NCI-H774 (cell line): ENCODE measurements at regions not wholly inside any gene's neighbourhood (a gene's known extent, or its start where the extent isn't known, plus 50 kb on each side); places are given as distances from the start of the nearest gene placed in this dataset.

Source experiments
- DNase-seq: peaks from one replicate; lab custom pipeline; 2025; lab: John Stamatoyannopoulos, UW

DNA sequence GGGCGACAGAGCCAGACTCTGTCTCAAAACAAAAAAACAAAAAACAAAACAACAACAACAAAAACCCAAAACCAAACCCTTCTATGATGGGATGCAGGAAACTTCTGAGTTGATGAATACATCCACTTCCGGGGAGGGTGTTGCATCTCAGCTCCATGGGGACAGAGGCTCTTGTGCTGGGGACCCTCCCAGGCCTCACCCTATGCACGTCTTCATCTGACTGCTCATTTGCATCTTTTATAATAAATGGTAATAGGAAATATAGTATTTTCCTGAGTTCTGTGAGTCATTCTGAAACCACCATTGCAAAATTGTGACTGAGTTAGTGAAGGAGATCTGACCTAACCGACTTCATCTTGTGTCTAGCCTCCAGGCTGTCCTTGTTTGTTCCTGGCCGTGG lies 109.5 kb upstream of the SLC28A3 start:
- no peak for DNase-seq

DNA sequence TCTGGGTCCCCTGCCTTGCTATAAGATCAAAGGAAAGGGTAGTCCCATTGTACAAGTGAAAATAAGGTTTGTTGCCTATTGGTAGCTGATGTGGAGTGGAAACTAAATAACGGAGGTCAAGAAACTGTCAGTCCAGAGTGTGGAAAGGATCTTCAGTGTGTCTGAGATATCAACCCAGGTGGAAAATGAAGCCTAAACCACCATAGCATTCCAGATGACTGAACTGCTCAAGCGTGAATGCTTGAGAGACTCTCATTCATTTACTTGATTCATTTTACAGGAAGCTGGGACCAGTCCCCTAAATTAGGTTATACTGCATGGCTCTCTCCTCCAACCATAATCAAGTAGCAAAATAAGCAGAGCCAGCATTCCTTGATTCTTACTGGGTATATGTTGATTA lies 116.0 kb upstream of the SLC28A3 start:
- no peak for DNase-seq

DNA sequence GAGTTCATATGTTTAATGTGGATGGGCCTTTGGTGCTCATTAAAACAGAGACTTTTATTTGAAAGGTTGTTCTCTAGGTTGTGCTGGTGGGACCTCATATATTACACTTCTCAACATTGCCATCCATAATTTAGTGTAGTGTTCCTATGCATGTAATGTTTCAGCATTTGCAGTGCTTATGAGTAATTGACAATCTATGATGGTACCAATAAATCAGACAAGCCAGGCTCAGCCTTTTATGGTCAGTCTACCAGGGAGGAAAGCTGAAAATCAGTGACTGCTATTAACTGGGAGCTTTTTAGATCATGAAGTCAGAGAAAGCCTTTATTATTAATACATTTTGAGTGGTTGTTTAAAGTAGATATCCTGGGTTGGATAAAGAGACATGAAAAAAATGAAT lies 120.1 kb upstream of the SLC28A3 start:
- no peak for DNase-seq

DNA sequence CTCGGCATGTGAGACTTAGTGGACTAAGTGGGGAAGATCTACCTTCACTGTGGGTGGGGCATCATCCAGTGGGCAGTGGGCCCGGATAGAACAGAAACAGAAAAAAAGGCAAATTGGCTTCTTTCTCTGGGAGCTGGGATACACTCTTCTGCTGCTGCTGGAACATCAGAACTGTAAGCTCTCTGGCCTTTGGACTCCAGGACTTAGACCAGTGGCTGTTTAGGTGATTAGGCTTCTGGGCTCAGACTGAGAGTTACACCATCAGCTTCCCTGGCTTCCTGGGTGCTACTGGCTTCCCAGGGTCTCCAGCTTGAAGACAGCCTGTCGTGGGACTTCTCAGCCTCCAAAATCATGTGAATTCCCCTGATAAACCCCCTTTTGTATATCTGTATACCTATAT lies 122.7 kb upstream of the SLC28A3 start:
- DNase-seq, result no peak

DNA sequence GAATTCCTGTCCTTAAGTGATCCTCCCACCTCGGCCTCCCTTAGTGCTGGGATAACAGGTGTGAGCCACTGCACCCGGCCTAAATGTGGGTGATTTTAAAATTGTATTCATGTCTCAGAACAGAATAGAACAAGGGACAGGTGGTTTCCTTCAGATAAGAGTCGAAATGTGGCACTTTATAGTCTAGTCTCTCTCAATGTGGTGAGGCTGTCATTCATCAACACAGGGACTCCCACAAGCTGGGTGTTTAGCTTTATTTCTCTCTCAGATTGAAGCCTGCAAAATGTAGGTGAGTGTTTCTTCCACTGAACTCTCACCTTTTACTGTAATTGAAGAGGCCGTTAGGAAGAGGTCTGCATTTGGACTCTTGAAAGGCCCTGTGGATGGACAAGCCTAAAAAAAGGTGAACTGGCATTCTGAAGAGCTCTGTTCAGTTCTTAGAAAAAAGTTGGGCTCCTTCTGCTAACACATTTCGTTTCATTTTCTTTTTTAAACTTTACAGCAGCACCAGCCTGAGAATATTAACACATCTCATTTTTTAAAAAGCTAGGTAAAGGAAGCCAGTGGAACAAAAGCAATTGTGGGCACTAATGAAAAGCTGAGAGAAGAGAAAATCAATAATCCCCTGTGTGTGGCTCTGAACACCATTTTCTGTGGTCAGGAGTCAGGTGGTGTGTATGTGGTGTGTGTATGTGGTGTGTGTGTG lies 126.2 kb upstream of the SLC28A3 start:
- no peak for DNase-seq

DNA sequence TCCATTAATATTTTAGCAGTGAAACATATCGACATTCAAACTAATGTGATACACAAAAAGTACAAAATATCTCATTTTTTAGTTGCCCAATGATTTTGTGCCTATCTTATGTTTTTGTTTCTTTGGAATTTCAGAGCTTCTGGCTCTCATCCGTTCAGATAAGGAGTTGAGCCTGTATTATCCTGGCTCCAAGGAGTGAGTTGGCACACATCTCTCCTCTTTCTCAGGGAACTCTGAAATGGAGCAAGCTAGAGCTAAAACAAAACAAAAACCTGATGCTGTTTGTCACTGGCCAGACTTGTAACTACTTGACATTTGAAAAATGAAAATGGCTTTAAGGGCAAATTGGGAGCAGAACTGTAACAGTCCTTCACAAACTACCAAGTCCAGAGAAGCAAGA lies 131.3 kb upstream of the SLC28A3 start:
- no peak for DNase-seq

DNA sequence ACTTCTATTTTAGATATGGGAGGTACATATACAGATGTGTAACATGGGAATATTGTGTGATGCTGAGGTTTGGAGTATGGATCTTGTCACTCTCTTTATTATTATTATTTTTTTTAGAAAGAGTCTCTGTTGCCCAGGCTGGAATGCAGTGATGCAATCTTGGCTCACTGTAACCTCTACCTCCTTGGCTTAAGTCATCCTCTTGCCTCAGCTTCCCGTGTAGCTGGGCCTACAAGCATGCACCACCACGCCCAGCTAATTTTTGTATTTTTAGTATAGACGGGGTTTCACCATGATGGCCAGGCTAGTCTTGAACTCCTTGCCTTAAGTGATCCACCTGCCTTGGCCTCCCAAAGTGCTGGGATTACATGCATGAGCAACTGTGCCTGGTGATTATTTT lies 138.4 kb upstream of the SLC28A3 start:
- DNase-seq, result no peak

DNA sequence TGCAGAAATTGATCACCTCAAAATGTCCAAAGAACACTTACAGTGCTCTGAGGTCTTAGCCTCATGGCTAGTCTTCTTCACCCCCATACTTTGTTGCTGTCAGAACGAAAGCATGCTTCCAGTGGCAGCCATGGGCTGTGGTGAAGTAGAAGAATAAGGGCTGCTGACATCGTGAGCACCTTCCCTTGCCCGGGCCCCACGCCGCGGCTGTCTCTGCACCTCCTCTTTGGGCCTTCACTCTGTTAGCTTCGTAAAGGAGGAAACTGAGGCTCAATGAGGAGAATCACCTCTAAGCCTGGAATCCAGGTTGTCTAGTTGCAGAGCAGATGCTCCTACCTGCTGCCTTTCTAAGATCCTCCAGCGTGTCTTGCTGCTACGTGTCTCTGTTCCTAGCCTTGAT lies 139.5 kb upstream of the SLC28A3 start:
- no peak for DNase-seq

DNA sequence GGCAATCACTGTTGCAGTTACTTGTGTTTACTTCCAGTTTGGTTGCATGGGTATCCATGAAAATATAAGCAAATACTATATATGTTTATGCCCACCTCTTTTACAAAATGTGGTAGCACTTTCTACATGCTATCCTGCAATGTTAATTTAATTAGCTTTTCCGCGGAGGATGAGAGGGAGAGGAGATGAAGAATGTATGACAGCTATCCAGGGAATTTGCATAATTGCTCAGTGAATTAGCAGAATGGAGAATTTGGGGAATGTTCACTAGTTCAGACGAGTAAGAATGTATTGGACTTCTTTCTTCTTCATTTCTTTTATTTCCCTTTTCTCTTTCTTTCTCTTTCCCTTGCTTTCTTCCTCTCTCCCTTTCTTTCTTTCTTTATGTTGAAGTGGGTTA lies 140.7 kb upstream of the SLC28A3 start:
- DNase-seq, result no peak

DNA sequence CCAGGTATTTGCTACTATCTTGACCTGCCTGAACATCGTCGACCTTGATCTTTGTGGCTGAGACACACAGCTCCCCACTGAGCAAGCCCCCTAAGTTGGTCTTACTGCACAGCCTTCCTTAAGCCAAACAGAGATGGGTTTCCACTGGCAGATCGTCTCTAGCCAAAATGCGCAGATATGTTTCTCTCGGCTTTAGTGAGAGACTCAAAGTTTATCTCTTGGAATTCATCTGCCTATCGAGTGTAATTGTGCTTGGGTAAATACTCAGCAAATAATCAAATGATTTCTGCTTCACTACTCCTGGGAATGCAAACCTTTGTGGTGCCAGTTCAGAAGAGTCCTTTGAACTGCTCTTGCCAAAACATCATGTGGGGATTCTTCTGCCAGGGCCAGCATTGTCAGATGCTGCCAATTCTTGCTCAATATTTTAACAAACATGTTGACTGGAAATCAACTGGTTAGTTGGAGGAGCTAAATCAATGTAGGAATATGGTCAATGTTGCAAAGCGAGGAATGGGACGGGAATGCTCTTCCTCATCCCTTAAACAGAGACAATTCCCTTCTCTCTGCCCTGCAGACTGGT lies 141.2 kb upstream of the SLC28A3 start:
- no peak for DNase-seq

DNA sequence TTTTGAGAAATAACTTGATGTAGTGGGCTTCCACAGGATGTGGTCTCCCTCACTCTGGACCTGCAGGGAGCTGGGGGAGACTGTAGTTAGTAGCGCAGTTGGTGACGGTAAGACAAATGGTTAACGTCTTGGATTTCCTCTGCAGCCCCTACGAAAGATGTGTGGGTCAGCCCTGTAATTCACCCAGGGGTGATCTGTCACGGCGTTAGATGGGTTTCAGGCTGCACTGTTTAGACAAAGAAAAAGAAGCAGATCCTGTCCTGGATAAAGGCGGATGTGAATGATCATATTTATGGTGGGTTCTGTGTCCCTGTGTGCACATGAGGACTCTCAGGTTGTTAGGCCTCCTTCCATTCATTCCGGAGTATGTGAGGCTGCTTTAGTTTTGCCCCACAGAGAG lies 142.0 kb upstream of the SLC28A3 start:
- DNase-seq, result no peak

DNA sequence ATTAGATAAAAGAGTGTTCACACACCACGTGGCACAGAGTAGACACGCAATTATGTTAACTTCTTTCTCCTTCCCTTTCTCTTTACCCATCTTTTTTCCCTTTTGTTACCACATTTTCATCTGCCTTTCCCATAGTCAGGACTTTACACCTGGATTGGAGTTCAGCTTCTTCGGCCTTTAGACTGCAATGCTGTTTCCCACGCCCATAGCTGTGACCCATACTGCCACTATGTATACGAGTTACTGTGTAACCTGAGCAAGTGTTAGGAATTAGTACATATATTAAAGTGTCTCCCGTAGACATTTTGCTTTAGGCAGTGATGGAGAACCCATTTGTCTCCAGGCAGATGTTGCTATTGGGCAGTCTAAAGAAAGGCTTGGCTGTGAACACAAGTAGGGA lies 143.6 kb upstream of the SLC28A3 start:
- no peak for DNase-seq

DNA sequence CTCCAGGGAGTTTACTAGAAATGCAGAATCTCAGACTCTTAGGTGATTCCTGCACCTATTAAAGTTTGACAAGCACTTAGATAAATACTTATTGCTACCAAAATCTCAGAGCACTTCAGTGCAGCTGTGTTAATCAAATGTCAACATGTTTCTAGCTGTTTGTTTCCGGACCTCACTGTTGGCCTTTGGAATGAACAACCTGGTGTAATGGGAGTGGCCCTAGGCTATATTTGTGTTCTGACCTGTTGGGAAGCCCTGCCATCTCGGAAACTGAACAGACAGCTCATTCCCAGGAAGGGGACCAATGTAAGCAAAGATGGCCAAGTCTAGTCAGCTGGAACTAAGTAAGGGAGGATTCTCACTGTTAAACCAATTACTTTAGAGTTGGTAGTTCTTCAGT lies 145.0 kb upstream of the SLC28A3 start:
- no peak for DNase-seq

DNA sequence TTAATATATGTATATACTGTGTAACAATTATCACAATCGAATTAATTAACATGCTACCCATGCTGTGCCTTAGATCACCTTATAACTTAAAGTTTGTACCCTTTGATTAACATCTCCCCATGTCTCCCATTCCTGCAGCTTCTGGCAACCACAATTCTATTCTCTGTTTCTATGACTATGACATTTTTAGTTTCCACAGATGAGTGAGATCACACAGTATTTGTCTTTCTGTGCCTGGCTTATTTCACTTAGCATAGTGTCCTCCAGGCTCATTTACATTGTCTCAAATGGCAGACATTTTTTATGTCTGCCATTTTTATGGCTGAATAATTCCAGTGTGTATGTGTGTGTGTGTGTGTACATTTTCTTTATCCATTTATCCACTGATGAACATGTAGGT lies 146.1 kb upstream of the SLC28A3 start:
- DNase-seq, result no peak

DNA sequence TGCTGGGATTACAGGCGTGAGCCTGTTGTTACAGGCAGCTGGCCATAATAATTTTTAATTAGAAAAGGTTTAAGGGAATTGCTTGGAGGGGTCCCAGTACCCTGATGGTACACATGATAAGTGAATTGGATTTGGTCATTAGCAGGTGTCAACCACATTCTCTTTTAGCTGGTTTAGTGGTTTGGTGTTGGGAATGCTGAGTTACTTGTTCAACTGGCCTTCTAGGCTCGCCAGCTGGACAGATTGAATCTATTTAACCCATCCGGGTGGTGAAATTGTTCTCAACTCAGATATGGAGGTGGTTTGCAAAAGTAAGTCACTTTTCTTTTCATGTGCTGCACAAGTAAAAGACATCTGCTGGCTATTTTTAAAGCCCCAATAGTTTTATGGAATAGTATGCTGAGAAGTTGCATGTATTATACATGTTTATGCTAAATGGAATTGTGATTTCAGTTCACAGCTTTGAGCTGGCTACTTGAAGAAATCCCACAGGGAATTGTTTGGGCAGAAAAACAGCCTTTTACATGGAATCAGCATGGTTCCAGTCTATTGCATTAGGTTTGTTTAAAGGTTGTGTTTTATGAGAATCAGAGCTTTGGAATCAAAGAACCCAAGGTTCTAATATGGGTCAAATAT lies 149.8 kb upstream of the SLC28A3 start:
- DNase-seq, result no peak

DNA sequence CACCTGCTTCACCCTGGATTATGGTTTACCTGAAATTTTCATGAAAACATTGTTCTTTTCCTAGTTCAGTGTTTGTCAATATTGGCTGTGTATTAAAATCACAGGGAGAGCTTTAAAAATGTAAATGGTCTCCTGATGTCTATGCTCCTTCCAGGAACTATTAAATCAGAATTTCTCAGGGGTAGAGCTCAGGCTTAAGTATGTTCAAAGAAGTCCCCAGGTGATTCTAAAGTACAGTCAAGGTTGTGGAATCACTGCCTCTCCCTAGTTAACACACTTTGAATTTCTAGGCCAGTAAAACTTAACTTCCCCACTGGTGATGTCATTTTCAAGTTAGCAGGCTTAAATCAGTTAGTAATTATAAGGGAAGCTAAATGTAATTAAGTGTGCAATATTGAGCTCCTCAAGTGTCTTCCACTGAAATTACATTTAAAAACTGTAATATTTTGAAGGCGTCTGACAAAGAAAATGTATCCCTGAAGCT lies 150.3 kb upstream of the SLC28A3 start:
- no peak for DNase-seq

DNA sequence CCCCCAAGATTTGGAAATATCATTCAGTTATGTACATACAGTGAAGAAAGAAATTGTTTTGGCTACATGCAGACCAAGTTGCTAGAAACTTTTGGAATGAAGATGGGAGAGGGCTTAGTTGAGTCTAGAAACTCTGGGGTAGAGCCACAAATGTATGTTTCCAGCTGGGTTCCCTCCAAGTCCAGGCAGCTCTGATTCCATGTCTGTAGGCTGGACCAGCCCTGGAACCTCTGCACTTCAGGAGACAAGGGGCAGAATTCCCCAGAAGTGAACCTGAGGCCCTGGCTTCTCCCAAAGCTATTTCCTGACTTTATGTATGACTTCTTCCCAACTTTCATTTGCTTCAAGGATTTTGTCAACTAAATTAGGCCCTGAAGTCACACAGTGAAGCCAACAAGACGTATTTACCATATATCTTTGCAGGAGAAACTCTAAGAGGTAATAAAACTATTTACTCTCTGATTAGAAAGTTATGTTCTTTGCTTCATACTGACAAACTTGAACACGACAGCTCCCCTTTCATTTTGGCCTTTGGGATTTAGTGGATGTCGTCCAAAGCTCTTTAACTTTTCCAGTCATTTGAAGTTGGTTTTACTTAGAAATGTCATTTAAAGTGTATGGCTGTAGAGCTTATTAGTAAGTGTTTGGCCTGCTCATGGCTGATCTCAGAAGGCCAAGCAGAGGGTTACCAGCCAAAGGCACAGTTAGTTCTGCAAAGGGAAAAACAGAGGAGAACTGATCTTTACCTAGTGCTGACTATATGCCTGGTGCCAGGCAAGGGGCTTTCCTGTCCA lies 152.0 kb upstream of the SLC28A3 start:
- DNase-seq, result no peak

DNA sequence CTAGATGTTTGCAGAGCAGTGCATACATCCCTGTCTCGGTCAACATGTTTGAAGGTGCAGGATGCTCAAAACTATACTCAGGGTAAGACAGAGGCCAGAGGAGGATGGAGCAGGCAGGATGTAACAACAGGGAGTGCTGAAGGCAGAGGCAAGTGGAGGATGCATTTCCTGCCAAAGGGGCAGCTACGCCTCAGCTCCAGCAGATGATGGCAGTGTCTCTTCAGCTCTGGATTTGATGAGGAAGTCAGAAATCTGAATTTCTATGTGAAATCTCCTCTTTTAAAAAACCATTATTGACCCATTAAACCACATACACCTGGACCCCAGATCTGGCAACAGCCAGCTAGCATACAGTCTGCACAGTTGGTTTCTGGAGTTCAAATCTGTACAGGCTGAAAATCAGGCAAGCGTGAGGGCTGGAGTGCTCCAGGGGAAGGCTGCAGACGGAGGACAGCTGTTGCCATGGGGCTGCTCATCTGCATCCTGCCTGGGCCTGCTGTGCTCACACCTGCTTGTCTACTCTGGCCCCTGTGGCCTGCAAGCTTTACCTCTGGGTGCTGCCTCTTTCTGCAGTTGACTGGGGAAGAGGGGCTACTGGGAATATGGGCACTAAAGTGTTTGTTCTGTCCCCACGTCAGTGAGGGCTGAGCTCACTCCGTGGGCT lies 152.9 kb upstream of the SLC28A3 start:
- no peak for DNase-seq

DNA sequence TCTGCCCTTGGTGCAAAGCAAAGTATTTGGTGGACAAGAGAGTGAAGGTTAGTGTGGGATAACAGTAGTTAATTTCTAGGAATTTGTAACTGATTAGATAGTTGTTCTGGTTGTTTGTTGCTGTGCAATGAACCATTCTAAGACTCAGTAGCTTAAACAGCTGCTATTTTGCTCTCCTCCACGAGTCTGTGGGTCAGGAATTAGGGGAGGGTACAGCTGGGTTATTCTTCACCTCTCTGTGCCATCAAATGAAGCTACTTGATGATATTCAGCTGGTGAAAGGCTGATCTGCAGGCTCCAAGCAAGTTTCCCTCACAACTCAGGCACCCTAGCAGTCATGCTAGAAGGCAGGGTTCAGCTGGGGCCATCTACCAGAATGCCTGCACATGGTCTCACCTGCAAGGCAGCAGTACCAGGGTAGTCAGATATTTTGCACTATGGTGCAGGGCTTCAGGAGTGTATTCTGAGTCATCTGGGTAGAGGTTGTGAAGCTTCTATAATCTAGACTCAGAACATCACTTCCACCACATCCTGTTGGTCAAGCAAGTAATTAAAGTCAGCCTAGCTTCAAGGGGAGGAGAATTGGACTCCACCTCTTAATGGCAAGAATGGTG lies 159.5 kb upstream of the SLC28A3 start:
- no peak for DNase-seq

DNA sequence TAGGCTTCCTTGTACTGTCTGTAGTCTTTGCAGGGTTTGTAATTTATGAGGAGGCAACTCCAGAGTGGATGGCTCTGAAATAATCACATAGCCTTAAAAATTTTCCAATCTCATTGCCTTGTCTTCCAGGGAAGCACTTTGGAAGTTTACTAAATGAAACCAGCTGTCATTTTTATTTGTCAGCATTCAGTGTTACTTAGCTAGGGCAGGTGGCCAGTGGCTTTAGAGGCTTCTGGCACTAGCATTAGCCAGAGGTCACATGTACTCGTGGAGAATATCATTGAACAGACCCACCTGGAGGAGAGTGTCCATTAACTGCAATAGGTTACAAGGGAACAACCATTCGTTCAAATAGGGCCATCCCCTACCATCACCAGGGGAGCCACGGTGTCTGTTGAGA lies 160.3 kb upstream of the SLC28A3 start:
- no peak for DNase-seq

DNA sequence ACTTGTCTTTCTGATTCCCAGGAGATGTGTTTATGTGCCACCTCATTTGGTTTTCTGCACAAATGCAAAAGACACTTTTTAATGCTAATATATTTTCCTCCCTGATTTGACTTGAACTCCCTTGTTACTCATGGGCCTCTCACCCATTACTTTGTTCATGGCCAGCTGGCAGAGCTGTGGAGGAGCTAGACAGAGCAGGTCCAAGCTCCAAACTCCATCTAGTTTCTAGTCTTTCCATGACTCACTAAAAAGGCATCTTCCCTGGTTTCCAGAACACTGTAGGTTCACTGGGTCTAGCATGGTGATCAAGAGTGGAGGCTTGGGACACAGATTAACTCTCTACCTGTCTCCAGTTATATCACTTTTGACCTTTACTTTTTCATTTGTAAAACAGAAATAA lies 161.0 kb upstream of the SLC28A3 start:
- no peak for DNase-seq

DNA sequence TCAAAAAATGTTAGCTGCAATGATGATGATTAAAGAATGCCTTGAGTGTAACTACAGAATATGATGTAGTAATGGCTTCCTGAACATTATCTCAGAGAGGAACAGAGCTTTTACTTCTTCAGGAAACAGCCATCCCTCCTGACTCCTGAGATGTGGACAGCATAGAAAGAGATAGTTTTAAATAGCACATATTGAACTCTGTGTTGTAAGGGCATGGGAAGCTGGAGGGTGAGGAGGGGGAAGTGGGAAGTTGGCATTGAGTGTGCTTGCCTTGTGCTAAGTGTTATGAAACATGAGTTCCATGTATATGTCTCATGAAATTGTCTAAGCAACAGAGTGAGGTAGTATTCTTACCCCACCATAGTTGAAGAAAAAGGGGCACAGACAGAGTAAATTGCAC lies 161.5 kb upstream of the SLC28A3 start:
- no peak for DNase-seq
